H1 (cell line): ENCODE measurements at regions not wholly inside any gene's neighbourhood (a gene's known extent, or its start where the extent isn't known, plus 50 kb on each side); places are given as distances from the start of the nearest gene placed in this dataset.

Experiments used
- CTCF ChIA-PET: fragments of 300-600 bp; sonication (Branson Sonifier 250); formaldehyde crosslinking; loops from one replicate; lab custom pipeline; 2021; ENCODE audit not compliant: partially characterized antibody; lab: Charles Lee
- POLR2A ChIA-PET: fragments of 300-600 bp; sonication (Branson Sonifier 250); formaldehyde crosslinking; loops from one replicate; lab custom pipeline; 2021; ENCODE audit warnings: inconsistent platforms; ENCODE audit not compliant: partially characterized antibody; lab: Charles Lee
- DNase-seq, 2 experiments: peaks; one replicate each; pipeline versions ENCODE4 v3.0.0 to v3.0.0-alpha.2; 2010 to 2022; ENCODE audit warnings: low spot score in 2 of 2, low read depth in 1 of 2, mixed read lengths in 1 of 2
- FAIRE-seq: peaks from 2 replicates; lab custom pipeline; 2011; peaks lifted over from hg19 to GRCh38; lab: Jason Lieb, UNC
- H2AFZ ChIP-seq: 2 replicates; pipeline ENCODE4 v1.8.1; 2012; ENCODE audit warnings: low read length, inconsistent platforms
- H2AK5ac ChIP-seq: 2 replicates; pipeline ENCODE4 v1.6.1; 2013; ENCODE audit warnings: low read depth, low read length
- H2BK120ac ChIP-seq: replicated peaks from 2 replicates; pipeline ENCODE3; 2013; ENCODE audit warnings: low read depth, low read length, inconsistent platforms
- H2BK12ac ChIP-seq: 2 replicates; pipeline ENCODE4 v1.6.1; 2013; ENCODE audit warnings: low read depth, low read length
- H2BK15ac ChIP-seq: 2 replicates; pipeline ENCODE4 v1.6.1; 2013; ENCODE audit warnings: low read length
- H2BK20ac ChIP-seq: 2 replicates; pipeline ENCODE4 v1.6.1; 2013; ENCODE audit warnings: low read length
- H2BK5ac ChIP-seq: 2 replicates; pipeline ENCODE4 v1.6.1; 2013; ENCODE audit warnings: low read depth, low read length
- H3K14ac ChIP-seq: 2 replicates; pipeline ENCODE4 v1.6.1; 2013; ENCODE audit warnings: inconsistent platforms; ENCODE audit not compliant: insufficient read length
- H3K18ac ChIP-seq: 2 replicates; pipeline ENCODE4 v1.6.1; 2013; ENCODE audit warnings: low read length; ENCODE audit errors: extremely low read depth
- H3K23ac ChIP-seq: 2 replicates; pipeline ENCODE4 v1.6.1; 2013; ENCODE audit warnings: inconsistent platforms; ENCODE audit not compliant: insufficient read length
- H3K23me2 ChIP-seq: 2 replicates; pipeline ENCODE4 v1.6.1; 2013; ENCODE audit warnings: low read depth, low read length
- H3K27ac ChIP-seq: 2 replicates; pipeline ENCODE4 v1.6.1; 2011; ENCODE audit warnings: low read depth, low read length, inconsistent platforms
- H3K27me3 ChIP-seq, 4 experiments: replicated peaks in 1 of 4; 1 replicate in 1 of 4; 2 replicates in 3 of 4; pipeline versions ENCODE4 v1.6.1 to v1.8.1; 2011 to 2013; ENCODE audit warnings: low read length in 3 of 4, mild to moderate bottlenecking in 3 of 4, inconsistent platforms in 2 of 4, mixed read lengths in 2 of 4, moderate library complexity in 1 of 4; ENCODE audit not compliant: control insufficient read depth in 3 of 4, insufficient read depth in 3 of 4; ENCODE audit errors: extremely low read depth in 1 of 4
- H3K36me3 ChIP-seq, 4 experiments: 2 replicates each; pipeline versions ENCODE4 v1.6.1 to v1.8.1; 2011 to 2013; ENCODE audit warnings: mild to moderate bottlenecking in 4 of 4, low read length in 3 of 4, moderate library complexity in 2 of 4, control low read depth in 1 of 4, inconsistent platforms in 1 of 4; ENCODE audit not compliant: insufficient read depth in 4 of 4, control insufficient read depth in 2 of 4
- H3K4ac ChIP-seq: replicated peaks from 2 replicates; pipeline ENCODE3; 2013; ENCODE audit warnings: low read length, low read depth, mixed read lengths, inconsistent platforms; ENCODE audit not compliant: insufficient read length
- H3K4me1 ChIP-seq, 4 experiments: replicated peaks in 1 of 4; 1 replicate in 1 of 4; 2 replicates in 3 of 4; pipeline versions ENCODE4 v1.6.1 to v1.8.1; 2011 to 2013; ENCODE audit warnings: low read length in 3 of 4, inconsistent platforms in 2 of 4, mixed read lengths in 1 of 4; ENCODE audit not compliant: insufficient read depth in 4 of 4, control insufficient read depth in 3 of 4
- H3K4me2 ChIP-seq, 2 experiments: 2 replicates each; pipeline versions ENCODE4 v1.6.1 to v1.8.1; 2011 to 2013; ENCODE audit warnings: low read depth in 2 of 2, low read length in 2 of 2, control low read depth in 1 of 2, inconsistent platforms in 1 of 2, mild to moderate bottlenecking in 1 of 2; ENCODE audit not compliant: insufficient read depth in 1 of 2
- H3K4me3 ChIP-seq, 4 experiments: fragments of 200-600, 300-600 bp in 1 of 4; sonication (generic), shearing (Covaris generic), sonication (Bioruptor Twin) in 1 of 4; 2 replicates each; pipeline versions ENCODE4 v1.5.1 to v1.8.1; 2011 to 2016; ENCODE audit warnings: low read length in 4 of 4, low read depth in 3 of 4, control low read depth in 2 of 4, inconsistent platforms in 2 of 4, mild to moderate bottlenecking in 2 of 4, mixed read lengths in 1 of 4, moderate library complexity in 1 of 4; ENCODE audit not compliant: insufficient read depth in 2 of 4; ENCODE audit errors: extremely low read depth in 1 of 4
- H3K56ac ChIP-seq: replicated peaks from 2 replicates; pipeline ENCODE3; 2013; ENCODE audit warnings: low read depth, mild to moderate bottlenecking, mixed read lengths, low read length, inconsistent platforms; ENCODE audit not compliant: insufficient read length
- H3K79me1 ChIP-seq: 2 replicates; pipeline ENCODE4 v1.6.1; 2013; ENCODE audit warnings: low read depth, low read length, control low read depth
- H3K79me2 ChIP-seq, 2 experiments: 2 replicates each; pipeline versions ENCODE4 v1.6.1 to v1.8.1; 2012 to 2013; ENCODE audit warnings: low read length in 2 of 2, mild to moderate bottlenecking in 2 of 2, inconsistent platforms in 1 of 2; ENCODE audit not compliant: insufficient read depth in 2 of 2, control insufficient read depth in 1 of 2
- H3K9ac ChIP-seq, 4 experiments: replicated peaks in 1 of 4; 1 replicate in 1 of 4; 2 replicates in 3 of 4; pipeline versions ENCODE4 v1.6.1 to v1.8.1; 2011 to 2013; ENCODE audit warnings: low read depth in 3 of 4, low read length in 3 of 4, control low read depth in 2 of 4, mild to moderate bottlenecking in 2 of 4, moderate library complexity in 2 of 4, inconsistent platforms in 1 of 4; ENCODE audit errors: extremely low read depth in 1 of 4
- H3K9me3 ChIP-seq, 2 experiments: 2 replicates each; pipeline versions ENCODE4 v1.6.1 to v1.8.1; 2012 to 2013; ENCODE audit warnings: mild to moderate bottlenecking in 2 of 2, moderate library complexity in 2 of 2, control low read depth in 1 of 2, inconsistent platforms in 1 of 2, low read depth in 1 of 2, low read length in 1 of 2, mixed read lengths in 1 of 2; ENCODE audit not compliant: insufficient read depth in 2 of 2
- H4K20me1 ChIP-seq, 2 experiments: replicated peaks in 1 of 2; 2 replicates each; pipeline versions ENCODE3 to v1.8.1; 2011 to 2013; ENCODE audit warnings: inconsistent platforms in 2 of 2, low read length in 2 of 2, mild to moderate bottlenecking in 1 of 2; ENCODE audit not compliant: insufficient read depth in 2 of 2, control insufficient read depth in 1 of 2
- H4K5ac ChIP-seq: 2 replicates; pipeline ENCODE4 v1.6.1; 2013; ENCODE audit warnings: low read length, low read depth, mixed read lengths, inconsistent platforms; ENCODE audit not compliant: insufficient read length
- H4K8ac ChIP-seq: 2 replicates; pipeline ENCODE4 v1.8.0; 2013; ENCODE audit warnings: mild to moderate bottlenecking, moderate library complexity, low read length, inconsistent platforms; ENCODE audit not compliant: insufficient read depth; ENCODE audit errors: extremely low read depth
- H4K91ac ChIP-seq: replicated peaks from 2 replicates; pipeline ENCODE3; 2013; ENCODE audit warnings: low read length, mixed read lengths, inconsistent platforms; ENCODE audit not compliant: insufficient read length
- EGR1 ChIP-seq: IDR thresholded peaks from 2 replicates; pipeline ENCODE4 v1.6.1; 2011; ENCODE audit warnings: low read depth, low read length, borderline replicate concordance
- WGBS, 2 experiments: shearing (Covaris generic) in 1 of 2; methylation state at CpG; one replicate each; pipeline versions ENCODE4 v1.1.6 to v1.1.7; 2013 to 2015; ENCODE audit warnings: low lambda C conversion rate in 2 of 2, mixed read lengths in 2 of 2, inconsistent platforms in 1 of 2, low coverage in 1 of 2, missing lambda C conversion rate in 1 of 2; ENCODE audit not compliant: insufficient replicate concordance in 2 of 2, insufficient coverage in 1 of 2, insufficient read length in 1 of 2; ENCODE audit errors: extremely low coverage in 1 of 2, missing lambda C conversion rate in 1 of 2; 5-methylcytosine and 5-hydroxymethylcytosine counted together

- Histone ChIP-seq H3K4me3 (no peak overlapping the region), H3K79me1 (no peaks in the 10 kb centered on the region), H3K9ac (no peak overlapping the region), H3K27me3 (no peaks in the 10 kb centered on the region), H3K56ac (no peak overlapping the region), H3K14ac (no peak overlapping the region), H2AK5ac (no peak overlapping the region), H4K20me1 (no peaks in the 10 kb centered on the region), H3K4ac (no peak overlapping the region), H3K18ac (no peak overlapping the region), H3K4me1 (no peaks in the 10 kb centered on the region), H4K91ac (no peak overlapping the region), H4K8ac (no peak overlapping the region), H3K79me2 (no peaks in the 10 kb centered on the region), H3K36me3 (no peaks in the 10 kb centered on the region), H2BK12ac (no peak overlapping the region), H3K9me3 (peaks cover 58 to 65% of the 10 kb centered on the region in 2 experiments), H3K27ac (no peak overlapping the region), H3K23me2 (no peaks in the 10 kb centered on the region; the same call in 1 of the 2 replicates), H2AFZ (no peak overlapping the region), H3K23ac (no peak overlapping the region), H2BK15ac (no peak overlapping the region), H2BK5ac (no peak overlapping the region), H3K4me2 (no peak overlapping the region), H2BK20ac (no peak overlapping the region)
- CTCF ChIA-PET: no interaction called here
- no peak for FAIRE-seq
- 47% methylated on average over 2 of the region's 2 CpGs; no CpG with 5 or more reads in 1 of the 2 experiments for WGBS, 2 experiments
- POLR2A ChIA-PET: no interaction called here
- no peak for TF ChIP-seq EGR1
- TF ChIP-seq, all 59 proteins: peak for 0
- Histone ChIP-seq H4K5ac (no peak overlapping the region), H2BK120ac (no peak overlapping the region)
- no peak for DNase-seq
These were observed 475.9 kb upstream of the SMARCA2 start for GRCh38 chr9:1539216-1539615.
